Neuronal stem cell (in vitro differentiated cells): ENCODE measurements at regions not wholly inside any gene's neighbourhood (a gene's known extent, or its start where the extent isn't known, plus 50 kb on each side); places are given as distances from the start of the nearest gene placed in this dataset.

Source experiments
- DNase-seq: peaks from one replicate; pipeline ENCODE4 v3.0.0-alpha.2; 2013; ENCODE audit warnings: low spot score
- H2AFZ ChIP-seq: one replicate; pipeline ENCODE4 v1.6.1; 2013; ENCODE audit warnings: mild to moderate bottlenecking, low read length, inconsistent platforms
- H2AK5ac ChIP-seq: 2 replicates; pipeline ENCODE4 v1.6.1; 2013; ENCODE audit warnings: low read depth, mild to moderate bottlenecking, inconsistent platforms, low read length, moderate library complexity, mixed read lengths
- H2BK120ac ChIP-seq: 2 replicates; pipeline ENCODE4 v1.6.1; 2013; ENCODE audit warnings: low read depth, mild to moderate bottlenecking, inconsistent platforms, low read length, moderate library complexity, mixed read lengths
- H2BK12ac ChIP-seq: one replicate; pipeline ENCODE4 v1.6.1; 2013; ENCODE audit warnings: low read length, inconsistent platforms
- H2BK15ac ChIP-seq: 2 replicates; pipeline ENCODE4 v1.6.1; 2013; ENCODE audit warnings: mild to moderate bottlenecking, low read length, inconsistent platforms, mixed read lengths
- H2BK5ac ChIP-seq: one replicate; pipeline ENCODE4 v1.6.1; 2013; ENCODE audit warnings: inconsistent platforms, mild to moderate bottlenecking, low read length, moderate library complexity
- H3K14ac ChIP-seq: one replicate; pipeline ENCODE4 v1.6.1; 2013; ENCODE audit warnings: low read length, inconsistent platforms
- H3K18ac ChIP-seq: 2 replicates; pipeline ENCODE4 v1.6.1; 2013; ENCODE audit warnings: low read length, inconsistent platforms
- H3K23ac ChIP-seq: 2 replicates; pipeline ENCODE4 v1.6.1; 2013; ENCODE audit warnings: low read depth, mild to moderate bottlenecking, mixed read lengths, low read length, inconsistent platforms; ENCODE audit not compliant: poor library complexity
- H3K27ac ChIP-seq: replicated peaks from 3 replicates; pipeline ENCODE4 v1.5.1; 2013; ENCODE audit warnings: low read length, inconsistent platforms
- H3K27me3 ChIP-seq, 3 experiments: 2 replicates each; pipeline ENCODE4 v1.6.1; 2013; ENCODE audit warnings: low read length in 3 of 3, mild to moderate bottlenecking in 2 of 3, inconsistent platforms in 1 of 3, low read depth in 1 of 3, mixed read lengths in 1 of 3, moderate library complexity in 1 of 3; ENCODE audit not compliant: control insufficient read depth in 3 of 3, insufficient read depth in 3 of 3
- H3K36me3 ChIP-seq, 2 donors: replicated peaks in 1 of 2; 2 replicates each; pipeline ENCODE4 v1.6.1; 2013; ENCODE audit warnings: low read length in 2 of 2; ENCODE audit not compliant: control insufficient read depth in 2 of 2, insufficient read depth in 2 of 2
- H3K4ac ChIP-seq: 2 replicates; pipeline ENCODE4 v1.6.1; 2013; ENCODE audit warnings: inconsistent platforms, mild to moderate bottlenecking, low read length, moderate library complexity
- H3K4me1 ChIP-seq, 2 donors: 1 replicate in 1 of 2; 2 replicates in 1 of 2; pipeline ENCODE4 v1.6.1; 2013; ENCODE audit warnings: low read length in 2 of 2, low read depth in 1 of 2; ENCODE audit not compliant: control insufficient read depth in 2 of 2, insufficient read depth in 1 of 2
- H3K4me2 ChIP-seq: one replicate; pipeline ENCODE4 v1.6.1; 2013; ENCODE audit warnings: mild to moderate bottlenecking, low read length, inconsistent platforms; ENCODE audit not compliant: insufficient read depth, poor library complexity, severe bottlenecking
- H3K4me3 ChIP-seq, 2 donors: 2 replicates each; pipeline ENCODE4 v1.5.1; 2013; ENCODE audit warnings: low read length in 2 of 2, mild to moderate bottlenecking in 2 of 2, inconsistent platforms in 1 of 2, moderate library complexity in 1 of 2
- H3K79me1 ChIP-seq: one replicate; pipeline ENCODE4 v1.6.1; 2013; ENCODE audit warnings: low read depth, mild to moderate bottlenecking, inconsistent platforms, low read length, moderate library complexity
- H3K9ac ChIP-seq: one replicate; pipeline ENCODE4 v1.6.1; 2013; ENCODE audit warnings: mild to moderate bottlenecking, low read depth, low read length, inconsistent platforms; ENCODE audit not compliant: poor library complexity
- H3K9me3 ChIP-seq, 2 donors: replicated peaks in 1 of 2; 2 replicates each; pipeline versions ENCODE3 to v1.6.1; 2013; ENCODE audit warnings: low read length in 2 of 2, mild to moderate bottlenecking in 2 of 2, inconsistent platforms in 1 of 2, low read depth in 1 of 2, mixed read lengths in 1 of 2, moderate library complexity in 1 of 2; ENCODE audit not compliant: control insufficient read depth in 2 of 2, insufficient read depth in 1 of 2
- H4K8ac ChIP-seq: one replicate; pipeline ENCODE4 v1.6.1; 2013; ENCODE audit warnings: low read depth, mild to moderate bottlenecking, inconsistent platforms, low read length, moderate library complexity
- H4K91ac ChIP-seq: one replicate; pipeline ENCODE4 v1.6.1; 2013; ENCODE audit warnings: low read length, low read depth, mild to moderate bottlenecking, inconsistent platforms; ENCODE audit not compliant: poor library complexity
- WGBS, 2 donors: extraction: QIAGEN DNeasy Blood & Tissue Kit; methylation state at CpG; one replicate each; pipeline ENCODE4 v1.1.7; 2013; ENCODE audit warnings: missing lambda C conversion rate in 2 of 2, mixed read lengths in 1 of 2; ENCODE audit not compliant: insufficient read length in 2 of 2, insufficient replicate concordance in 1 of 2; ENCODE audit errors: extremely low coverage in 2 of 2; 5-methylcytosine and 5-hydroxymethylcytosine counted together

DNA sequence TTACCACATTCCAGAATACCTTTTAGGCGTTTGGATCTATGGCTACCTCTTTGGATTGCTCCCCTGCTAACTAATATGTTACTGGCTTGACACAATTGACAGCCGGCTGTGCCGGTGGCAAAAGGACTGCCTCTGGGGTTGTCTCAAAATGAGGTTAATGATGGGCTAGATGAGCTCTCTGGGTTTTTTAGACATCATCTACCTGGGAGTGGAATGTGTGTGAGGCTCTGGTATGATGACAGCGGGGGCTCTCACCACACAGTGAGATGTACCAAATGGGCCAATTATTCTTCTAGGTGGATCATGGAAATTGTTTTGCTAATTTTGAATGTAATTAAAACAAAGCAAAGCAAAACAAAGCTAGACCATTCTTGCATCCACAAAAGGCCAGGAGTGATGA, 391.1 kb upstream of the SPRED2 start:
- Histone ChIP-seq H2AK5ac (no peak overlapping the region), H3K9me3 (no peaks in the 10 kb centered on the region), H2BK15ac (no peak overlapping the region), H2AFZ (no peak overlapping the region), H2BK5ac (no peak overlapping the region), H3K9ac (no peak overlapping the region), H3K79me1 (no peaks in the 10 kb centered on the region), H3K4me2 (no peak overlapping the region), H3K4ac (no peak overlapping the region), H3K36me3 (no peaks in the 10 kb centered on the region), H3K18ac (no peak overlapping the region), H3K14ac (no peak overlapping the region), H3K4me3 (no peak overlapping the region), H3K27me3 (no peaks in the 10 kb centered on the region), H2BK12ac (no peak overlapping the region), H4K8ac (no peak overlapping the region), H2BK120ac (no peak overlapping the region), H4K91ac (no peak overlapping the region), H3K23ac (no peak overlapping the region), H3K27ac (no peak overlapping the region), H3K4me1 (peaks cover 0 to 2% of the 10 kb centered on the region in 2 donors)
- no CpG with 5 or more reads among the region's 4 CpGs for WGBS, 2 donors
- no peak for DNase-seq

DNA sequence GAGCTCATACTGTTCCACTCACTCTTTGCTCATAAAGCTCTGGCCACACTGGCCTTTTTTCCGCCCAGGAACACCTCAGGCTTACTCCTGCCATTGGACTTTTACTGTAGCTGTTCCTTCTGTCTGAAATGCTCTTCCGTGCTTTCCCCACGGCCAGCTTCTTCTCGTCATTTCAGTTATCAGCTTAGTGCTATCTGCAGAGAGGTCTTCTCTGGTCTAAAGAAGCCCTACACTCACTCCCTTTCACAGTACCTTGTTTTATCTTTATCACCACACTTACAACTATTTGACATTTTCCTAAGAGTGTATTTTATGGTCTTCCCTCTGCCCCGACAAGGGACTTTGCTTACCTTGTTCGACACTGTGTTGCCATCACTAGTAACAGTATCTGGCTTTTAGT, 388.1 kb upstream of the SPRED2 start:
- H3K4ac ChIP-seq = no peak overlapping the region
- no peaks in the 10 kb centered on the region for H3K36me3 ChIP-seq
- no peak overlapping the region for H2AK5ac ChIP-seq
- no CpG with 5 or more reads among the region's 6 CpGs for WGBS, 2 donors
- no peak overlapping the region for H3K18ac ChIP-seq
- no peak overlapping the region for H3K27ac ChIP-seq
- H3K4me1 ChIP-seq = no peaks in the 10 kb centered on the region
- H3K27me3 ChIP-seq = no peaks in the 10 kb centered on the region
- H3K79me1 ChIP-seq = no peaks in the 10 kb centered on the region
- no peak overlapping the region for H4K91ac ChIP-seq
- H2AFZ ChIP-seq = no peak overlapping the region
- no peak overlapping the region for H3K4me2 ChIP-seq
- no peak overlapping the region for H3K14ac ChIP-seq
- DNase-seq = no peak
- no peaks in the 10 kb centered on the region for H3K9me3 ChIP-seq
- no peak overlapping the region for H3K4me3 ChIP-seq
- H3K23ac ChIP-seq = no peak overlapping the region
- no peak overlapping the region for H2BK120ac ChIP-seq
- no peak overlapping the region for H2BK5ac ChIP-seq
- H2BK15ac ChIP-seq = no peak overlapping the region
- no peak overlapping the region for H2BK12ac ChIP-seq
- no peak overlapping the region for H4K8ac ChIP-seq
- H3K9ac ChIP-seq = no peak overlapping the region

GRCh38 chr2:65819963-65820362, 387.6 kb upstream of the SPRED2 start:
- H3K79me1 ChIP-seq = no peaks in the 10 kb centered on the region

DNA sequence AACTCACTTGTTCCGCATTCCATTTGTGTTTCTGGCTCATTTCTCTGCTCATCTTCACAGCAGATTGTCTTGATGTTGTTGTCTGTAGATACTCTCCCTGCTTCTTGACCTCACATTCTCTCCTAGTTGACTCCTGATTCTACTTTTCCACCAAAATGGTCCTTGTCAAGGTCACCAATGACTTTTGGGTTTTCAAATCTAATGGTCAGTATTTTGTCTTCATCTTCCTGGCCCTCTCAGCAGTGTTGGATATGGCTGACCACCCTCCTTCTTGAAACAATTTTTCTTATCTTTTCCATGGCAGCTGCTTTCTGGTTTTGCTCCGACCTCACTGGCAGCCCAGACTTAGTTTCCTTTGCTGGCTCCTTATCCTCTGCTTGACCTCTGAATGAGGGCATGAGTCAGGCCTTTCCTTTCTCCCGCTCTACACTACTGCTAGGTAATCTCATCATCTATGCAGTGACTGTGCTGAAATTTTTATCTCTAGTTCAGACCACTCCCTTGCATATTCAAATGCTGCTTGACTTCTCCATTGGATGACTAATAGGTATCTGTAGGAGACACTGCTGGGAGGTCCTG, 386.6 kb upstream of the SPRED2 start:
- Histone ChIP-seq H2AFZ (no peak overlapping the region), H2BK15ac (no peak overlapping the region), H3K4ac (no peak overlapping the region), H3K9ac (no peak overlapping the region), H2AK5ac (no peak overlapping the region), H2BK120ac (no peak overlapping the region), H3K79me1 (no peaks in the 10 kb centered on the region), H3K36me3 (no peaks in the 10 kb centered on the region), H2BK12ac (no peak overlapping the region), H3K27me3 (no peaks in the 10 kb centered on the region), H3K23ac (no peak overlapping the region), H2BK5ac (no peak overlapping the region), H3K4me3 (no peak overlapping the region), H4K91ac (no peak overlapping the region), H3K9me3 (no peaks in the 10 kb centered on the region), H3K14ac (no peak overlapping the region), H4K8ac (no peak overlapping the region), H3K27ac (no peak overlapping the region), H3K4me1 (no peaks in the 10 kb centered on the region), H3K18ac (no peak overlapping the region), H3K4me2 (no peak overlapping the region)
- DNase-seq = no peak
- WGBS, 2 donors = no CpG with 5 or more reads among the region's 3 CpGs

More at GRCh38 chr2:65819963-65820362, 387.6 kb upstream of the SPRED2 start:
- Histone ChIP-seq H3K9me3 (no peaks in the 10 kb centered on the region), H2BK12ac (no peak overlapping the region), H4K8ac (no peak overlapping the region), H2AK5ac (no peak overlapping the region), H4K91ac (no peak overlapping the region), H3K4ac (no peak overlapping the region), H3K4me3 (no peak overlapping the region), H3K9ac (no peak overlapping the region), H2BK5ac (no peak overlapping the region), H2BK120ac (no peak overlapping the region), H3K4me2 (no peak overlapping the region), H3K36me3 (no peaks in the 10 kb centered on the region), H2BK15ac (no peak overlapping the region), H3K27ac (no peak overlapping the region), H3K27me3 (no peaks in the 10 kb centered on the region), H3K4me1 (no peaks in the 10 kb centered on the region), H2AFZ (no peak overlapping the region), H3K14ac (no peak overlapping the region), H3K18ac (no peak overlapping the region), H3K23ac (no peak overlapping the region)
- no CpG with 5 or more reads among the region's 1 CpG for WGBS, 2 donors
- DNase-seq = no peak
